HG03039 (cell line): ENCODE measurements at regions not wholly inside any gene's neighbourhood (a gene's known extent, or its start where the extent isn't known, plus 50 kb on each side); places are given as distances from the start of the nearest gene placed in this dataset.

Experiments used
- ATAC-seq: cut with Tn5 transposase; IDR thresholded peaks from one replicate; pipeline ENCODE4 v1.9.1; 2021; ENCODE audit warnings: mild to moderate bottlenecking, moderate library complexity; ENCODE audit not compliant: unreplicated experiment

- ATAC-seq: no peak
Observed at GRCh38 chr1:185373813-185374529, 56.9 kb upstream of the IVNS1ABP start.

GRCh38 chr1:185369786-185370185 is 52.7 kb upstream of the IVNS1ABP start:
- ATAC-seq: no peak

- ATAC-seq: no peak
Observed at GRCh38 chr1:185368913-185369491, 52.0 kb upstream of the IVNS1ABP start.

- ATAC-seq: no peak
Observed at GRCh38 chr1:185368313-185368855, 51.3 kb upstream of the IVNS1ABP start.

GRCh38 chr1:185367218-185367617 is 50.2 kb upstream of the IVNS1ABP start:
- no peak for ATAC-seq
